ENCODE measurements at regions not wholly inside any gene's neighbourhood (a gene's known extent, or its start where the extent isn't known, plus 50 kb on each side); places are given as distances from the start of the nearest gene placed in this dataset.
A peak's percentile ranks its signal among the peaks of the same experiment; 100 is the strongest.

GRCh38 chr3:82100378-82100777, 338.9 kb upstream of the GBE1 start:
- Mint-ChIP-seq H3K27ac (no peak overlapping the region), H3K4me3 (no peak overlapping the region)

More at GRCh38 chr3:82100378-82100777, 338.9 kb upstream of the GBE1 start:
- H3K27ac ChIP-seq (ENCODE audit: low read depth): no peak overlapping the region
- H3K79me2 ChIP-seq (replicated peaks; ENCODE audit: insufficient read depth): no peaks in the 10 kb centered on the region
- ATAC-seq: no peak
- H3K4me3 ChIP-seq: no peak overlapping the region
- H3K9me2 ChIP-seq (ENCODE audit: insufficient read depth): no peaks in the 10 kb centered on the region; the same call in 1 of the 2 replicates
- TF ChIP-seq ZNF462 (CRISPR knock-in tag; IDR thresholded peaks at IDR 0.05): no peak
- no peak for TF ChIP-seq EZH2phosphoT487 (IDR thresholded peaks at IDR 0.05; ENCODE audit: unreplicated experiment)
- TF ChIP-seq, protein P1, sequence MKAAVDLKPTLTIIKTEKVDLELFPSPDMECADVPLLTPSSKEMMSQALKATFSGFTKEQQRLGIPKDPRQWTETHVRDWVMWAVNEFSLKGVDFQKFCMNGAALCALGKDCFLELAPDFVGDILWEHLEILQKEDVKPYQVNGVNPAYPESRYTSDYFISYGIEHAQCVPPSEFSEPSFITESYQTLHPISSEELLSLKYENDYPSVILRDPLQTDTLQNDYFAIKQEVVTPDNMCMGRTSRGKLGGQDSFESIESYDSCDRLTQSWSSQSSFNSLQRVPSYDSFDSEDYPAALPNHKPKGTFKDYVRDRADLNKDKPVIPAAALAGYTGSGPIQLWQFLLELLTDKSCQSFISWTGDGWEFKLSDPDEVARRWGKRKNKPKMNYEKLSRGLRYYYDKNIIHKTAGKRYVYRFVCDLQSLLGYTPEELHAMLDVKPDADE (IDR thresholded peaks at IDR 0.05): no peak
- TF ChIP-seq ZNF331 (CRISPR knock-in tag; IDR thresholded peaks at IDR 0.05; ENCODE audit: low read depth): no peak
- TF ChIP-seq EZH2 (IDR thresholded peaks at IDR 0.05; ENCODE audit: low read depth, unreplicated experiment): no peak
- no peak for TF ChIP-seq JUNB (IDR thresholded peaks at IDR 0.05; ENCODE audit: unreplicated experiment)
- no peaks in the 10 kb centered on the region for H4K20me1 ChIP-seq (replicated peaks; ENCODE audit: insufficient read depth)
- H3K27me3 ChIP-seq (ENCODE audit: insufficient read depth): no peaks in the 10 kb centered on the region
- no peaks in the 10 kb centered on the region for H3K27me3 Mint-ChIP-seq (ENCODE audit: insufficient read depth, low read depth, poor library complexity)
- peaks cover 7% of the 10 kb centered on the region; the same call in 1 of the 3 replicates for H3K4me1 Mint-ChIP-seq
- no peak overlapping the region for H3K4me2 ChIP-seq
- DNase-seq (ENCODE audit: low spot score): peak; percentile 36
- no peaks in the 10 kb centered on the region for H3F3A ChIP-seq (replicated peaks; ENCODE audit: low read depth)
- peaks cover 6% of the 10 kb centered on the region for H3K9me3 Mint-ChIP-seq
- H3K4me1 ChIP-seq (ENCODE audit: insufficient read depth): no peaks in the 10 kb centered on the region
- no peaks in the 10 kb centered on the region for H3K36me3 Mint-ChIP-seq (ENCODE audit: low read depth)
- H2AFZ ChIP-seq: no peak overlapping the region
- H3K36me3 ChIP-seq (ENCODE audit: insufficient read depth): no peaks in the 10 kb centered on the region
